Amniotic epithelial cell (primary cell): ENCODE measurements at regions not wholly inside any gene's neighbourhood (a gene's known extent, or its start where the extent isn't known, plus 50 kb on each side); places are given as distances from the start of the nearest gene placed in this dataset.

ENCODE experiments used
- DNase-seq: peaks from one replicate; pipeline ENCODE4 v3.0.0-alpha.2; 2010; ENCODE audit warnings: low read depth

DNA sequence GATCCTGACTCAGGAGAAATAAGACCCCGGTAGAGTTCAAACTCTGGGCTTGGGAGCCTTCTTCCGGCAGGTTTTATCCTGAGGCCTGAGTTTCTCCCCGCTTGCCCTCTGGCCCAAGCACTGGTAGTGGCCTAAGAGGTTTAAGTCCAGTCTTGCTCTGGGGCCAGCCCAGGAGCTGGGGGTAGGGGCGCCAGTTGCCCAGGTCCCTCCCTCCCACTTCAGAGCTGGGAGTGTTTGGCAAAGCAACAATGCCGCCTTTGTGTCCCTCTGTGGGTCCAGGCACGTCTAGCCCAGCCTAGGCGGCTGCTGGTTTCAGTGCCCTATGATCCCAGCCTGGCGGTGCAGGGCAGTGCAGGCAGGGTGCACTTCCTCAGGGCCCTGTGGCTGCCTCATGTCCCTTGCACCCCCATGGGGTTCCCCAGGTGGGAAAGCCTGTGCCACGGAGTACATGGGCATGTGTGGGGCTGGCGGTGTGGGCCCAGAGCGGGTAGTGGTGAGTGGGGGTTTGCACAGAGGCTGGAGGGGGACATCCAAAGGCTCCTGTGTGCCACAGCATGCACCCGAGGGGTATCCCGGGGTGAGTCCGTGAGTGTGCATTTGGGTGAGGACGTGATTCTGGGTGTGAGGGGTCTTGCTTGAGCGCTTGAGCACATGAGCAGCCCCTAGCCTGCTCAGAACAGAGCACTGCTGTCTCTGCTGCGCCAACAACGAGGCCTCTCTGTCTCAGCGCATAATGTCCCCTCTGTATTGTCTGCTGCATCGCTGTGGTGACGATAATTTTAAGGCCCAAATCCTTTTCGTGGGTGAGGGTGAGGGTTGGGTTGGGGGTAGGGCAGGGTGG, 61.7 kb upstream of the PSD2 start:
- no peak for DNase-seq

DNA sequence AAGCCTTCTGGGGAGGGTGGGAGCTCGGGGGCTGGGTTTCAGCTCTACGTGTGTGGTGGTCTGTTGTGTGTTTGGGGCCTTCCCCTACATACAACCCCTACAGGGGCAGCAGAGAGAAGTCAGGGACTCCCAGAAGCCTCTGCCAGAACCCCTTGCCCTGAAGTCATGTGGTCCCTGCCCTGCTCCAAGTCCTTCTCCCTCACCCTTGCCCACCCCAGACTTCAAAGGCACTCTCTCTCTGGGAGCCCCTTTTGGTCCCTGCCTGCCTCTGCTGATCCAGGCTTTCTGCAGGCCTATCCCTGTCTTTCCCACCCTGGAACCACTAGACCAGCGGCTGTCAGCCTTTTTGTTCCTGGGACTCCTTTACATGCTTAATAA, 61.1 kb upstream of the PSD2 start:
- no peak for DNase-seq

DNA sequence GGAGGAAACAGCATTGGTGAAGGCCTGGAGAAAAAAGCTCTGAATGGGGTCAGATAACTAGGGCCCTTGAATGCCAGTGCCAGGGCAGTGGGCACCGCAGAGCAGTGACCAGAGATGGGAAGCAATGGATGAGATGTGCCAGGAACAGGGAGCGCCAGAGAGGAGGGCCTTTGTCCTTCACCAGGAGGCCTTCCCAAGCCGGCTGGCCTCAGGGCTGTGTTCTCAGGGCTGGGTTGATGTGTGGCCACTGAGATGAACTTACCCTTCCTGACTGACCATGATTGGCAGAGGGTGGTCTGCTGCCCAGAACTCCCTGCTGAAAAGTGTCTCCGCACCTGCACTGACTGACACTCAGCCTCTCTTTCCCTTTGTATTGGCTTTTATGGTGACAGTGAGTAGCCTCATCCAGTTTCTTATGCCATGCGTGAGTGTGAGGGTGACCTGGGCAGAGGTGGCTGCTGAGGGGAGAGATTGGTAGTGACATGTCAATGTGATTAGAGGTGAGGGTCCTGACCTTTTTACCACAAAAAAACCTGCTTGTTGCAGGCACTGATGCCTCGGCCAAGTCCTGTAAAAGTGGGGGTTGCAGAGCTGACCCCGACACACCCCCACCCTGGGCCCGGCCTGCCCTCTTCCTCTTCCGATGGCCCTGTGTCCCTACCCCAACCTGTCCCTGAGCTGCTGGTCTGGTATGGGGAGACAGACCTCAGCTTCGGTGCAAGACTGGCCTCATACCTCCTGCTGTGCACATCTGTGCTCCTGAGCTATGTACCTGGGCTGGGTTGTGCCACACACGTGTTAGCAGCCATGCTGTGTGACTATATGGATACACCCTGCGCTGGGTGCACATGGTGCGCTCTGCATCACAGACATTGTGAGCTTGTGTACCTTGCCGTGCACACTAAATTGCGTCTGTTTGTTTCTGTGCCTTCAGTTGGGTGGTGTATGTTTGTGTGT, 57.1 kb upstream of the PSD2 start:
- DNase-seq, result no peak

DNA sequence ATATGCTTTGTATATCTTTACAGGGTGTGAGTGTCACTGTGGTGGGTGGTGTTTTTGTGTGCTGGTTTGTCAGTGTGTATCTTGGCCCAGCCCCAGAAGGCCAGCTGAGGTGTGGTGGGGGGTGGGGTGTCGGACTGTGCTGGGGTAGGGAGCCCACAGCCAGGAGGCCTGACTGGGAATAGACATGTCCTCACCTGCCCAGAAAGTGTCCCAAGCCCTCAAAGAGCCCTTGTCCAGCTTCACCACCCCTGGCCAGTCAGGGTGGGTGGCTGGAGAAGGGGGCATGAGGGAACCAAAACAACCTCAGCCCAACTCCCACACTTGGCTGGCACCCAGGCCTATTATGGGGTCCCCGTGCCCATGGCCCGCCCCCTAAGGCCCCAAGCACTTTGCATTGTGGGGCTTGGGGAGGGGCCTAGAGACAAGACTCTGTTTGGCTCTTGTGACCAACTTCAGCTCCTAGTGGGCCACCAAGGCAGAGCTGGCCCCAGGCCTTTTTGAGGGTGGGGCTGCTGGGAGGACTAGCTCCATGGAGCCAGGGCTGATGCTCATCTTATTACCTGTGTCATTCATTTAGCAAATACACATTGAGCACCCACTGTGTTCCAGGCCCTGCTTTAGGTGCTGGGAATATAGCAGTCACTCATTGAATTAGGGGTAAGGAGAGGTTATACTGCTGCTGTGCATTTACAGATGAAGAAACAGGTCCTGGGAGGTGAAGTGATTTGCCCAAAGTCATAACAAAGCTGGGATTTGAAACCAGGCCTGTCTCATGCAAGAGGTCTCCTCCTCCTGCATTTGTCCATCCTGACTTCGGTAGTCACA, 56.2 kb upstream of the PSD2 start:
- no peak for DNase-seq

DNA sequence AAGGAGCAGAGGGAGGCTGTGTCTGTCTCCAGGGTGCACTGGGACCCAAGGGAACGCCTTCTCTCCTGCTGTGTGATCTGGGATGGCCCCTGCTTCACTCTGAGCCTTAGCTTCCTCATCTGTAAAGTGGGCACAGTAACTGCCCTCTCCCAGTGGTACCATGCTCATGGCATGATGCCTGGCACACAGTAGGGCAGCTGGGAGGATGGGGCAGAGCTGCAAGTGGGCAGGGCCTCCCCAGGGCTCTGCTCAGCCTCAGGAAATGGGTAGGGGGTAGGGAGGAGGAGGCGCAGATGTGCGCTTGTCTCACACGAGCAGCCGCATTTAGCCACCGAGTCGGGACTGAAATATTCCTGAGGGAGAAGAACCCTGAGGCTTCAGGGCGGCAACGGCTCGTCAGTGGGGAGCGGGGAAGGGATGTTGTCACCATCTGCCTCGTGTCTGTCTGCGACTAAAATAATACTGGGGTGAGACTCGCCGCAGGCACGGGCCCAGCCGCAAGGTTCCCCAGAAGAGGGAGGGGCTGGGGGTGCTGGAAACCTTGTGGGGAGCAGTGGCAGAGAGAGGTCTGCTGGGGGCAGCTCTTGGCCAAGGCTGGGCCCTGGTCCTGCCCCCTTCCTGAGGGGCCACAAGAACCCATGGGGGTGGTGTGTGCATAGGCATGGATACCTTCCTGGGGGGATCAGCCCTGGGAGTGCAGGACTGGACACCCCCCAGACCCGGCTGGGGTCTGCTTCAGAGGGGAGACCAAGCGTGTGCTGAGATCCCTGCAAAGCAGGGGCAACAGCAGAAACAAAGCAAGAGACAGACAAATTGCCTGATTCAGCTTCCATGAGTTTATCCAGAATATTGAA, 55.2 kb upstream of the PSD2 start:
- no peak for DNase-seq

DNA sequence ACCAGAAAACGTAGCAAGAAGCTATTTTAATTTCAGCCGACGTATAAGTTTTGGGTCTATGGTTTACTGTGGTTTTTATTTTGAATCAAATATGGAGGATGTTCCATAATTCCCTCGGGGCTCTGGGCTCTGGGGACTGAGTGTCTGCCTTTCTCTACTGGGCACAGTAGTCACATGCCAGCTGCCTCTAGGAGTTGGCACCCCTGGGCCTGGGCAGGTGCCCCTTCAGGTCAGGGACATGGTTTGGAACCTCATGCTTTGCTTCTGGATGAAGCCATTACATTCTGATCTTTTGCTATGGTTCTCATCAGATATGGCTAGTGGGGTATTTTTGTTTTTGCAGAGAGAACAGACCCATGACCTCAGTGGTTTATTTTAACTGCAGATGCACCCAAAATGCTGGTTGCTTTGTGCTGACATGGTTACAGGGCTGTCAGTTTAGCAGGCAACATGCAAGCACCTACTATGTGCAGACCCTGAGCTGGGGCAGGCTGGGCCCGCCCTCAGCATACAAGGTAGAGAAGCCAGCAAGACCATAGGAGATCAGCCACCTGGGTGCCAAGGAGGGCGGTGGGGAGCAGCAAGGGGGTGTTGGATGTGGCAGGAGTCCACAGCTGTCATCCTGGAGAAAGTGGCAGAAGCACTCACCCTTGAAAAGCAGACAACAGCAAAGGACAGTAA, 54.5 kb upstream of the PSD2 start:
- no peak for DNase-seq

DNA sequence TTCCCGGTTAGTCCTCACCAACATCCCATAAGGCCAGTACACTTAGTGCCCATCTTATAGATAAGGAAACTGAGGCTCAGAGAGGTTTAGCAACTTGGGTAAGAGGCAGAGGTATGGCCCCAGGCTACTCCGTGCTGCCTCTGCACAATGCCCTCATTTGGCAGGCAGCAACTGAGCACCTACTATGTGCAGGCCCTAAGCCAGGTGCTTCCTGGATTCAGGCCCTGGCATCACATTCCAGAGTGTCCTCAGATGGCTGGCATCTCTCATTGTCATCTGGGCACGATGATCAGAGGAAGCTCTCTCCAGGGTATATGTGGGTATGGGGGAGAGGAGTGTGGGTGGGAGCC, 53.8 kb upstream of the PSD2 start:
- no peak for DNase-seq

DNA sequence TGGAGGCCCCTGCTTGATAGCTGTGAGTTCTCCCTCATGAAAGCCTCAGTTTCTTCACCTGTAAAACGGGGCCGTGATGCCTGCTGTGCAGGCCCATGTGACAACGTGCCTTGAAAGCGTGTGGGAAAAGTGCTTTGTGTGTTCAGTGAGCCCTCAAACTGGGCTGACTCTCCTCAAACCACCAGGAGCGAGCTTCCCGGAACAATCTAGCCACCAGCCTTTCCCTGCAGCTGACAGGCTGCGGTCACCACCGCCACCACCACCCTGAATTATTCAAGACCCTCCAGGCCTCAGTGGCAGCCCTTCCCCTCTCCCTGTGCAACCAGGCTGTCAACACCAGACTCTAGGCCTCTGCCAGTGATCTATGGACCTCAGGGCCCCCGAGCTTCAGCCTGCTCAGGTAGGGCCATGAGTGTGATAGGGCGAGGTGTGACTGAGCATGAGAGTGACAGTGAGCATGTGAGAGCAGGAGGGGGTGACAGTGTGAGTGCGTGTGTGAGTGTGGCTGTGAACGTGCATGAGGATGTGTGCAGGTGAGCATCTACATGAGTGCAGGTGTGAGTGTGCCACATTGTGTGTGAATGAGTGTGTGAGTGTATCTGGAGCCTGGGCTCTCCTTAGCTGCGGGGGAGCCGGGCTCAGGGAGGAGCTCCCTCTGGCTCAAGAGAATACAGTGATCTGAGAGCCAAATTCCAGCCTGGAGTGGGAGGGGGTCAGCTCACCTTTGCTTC, 53.3 kb upstream of the PSD2 start:
- no peak for DNase-seq

DNA sequence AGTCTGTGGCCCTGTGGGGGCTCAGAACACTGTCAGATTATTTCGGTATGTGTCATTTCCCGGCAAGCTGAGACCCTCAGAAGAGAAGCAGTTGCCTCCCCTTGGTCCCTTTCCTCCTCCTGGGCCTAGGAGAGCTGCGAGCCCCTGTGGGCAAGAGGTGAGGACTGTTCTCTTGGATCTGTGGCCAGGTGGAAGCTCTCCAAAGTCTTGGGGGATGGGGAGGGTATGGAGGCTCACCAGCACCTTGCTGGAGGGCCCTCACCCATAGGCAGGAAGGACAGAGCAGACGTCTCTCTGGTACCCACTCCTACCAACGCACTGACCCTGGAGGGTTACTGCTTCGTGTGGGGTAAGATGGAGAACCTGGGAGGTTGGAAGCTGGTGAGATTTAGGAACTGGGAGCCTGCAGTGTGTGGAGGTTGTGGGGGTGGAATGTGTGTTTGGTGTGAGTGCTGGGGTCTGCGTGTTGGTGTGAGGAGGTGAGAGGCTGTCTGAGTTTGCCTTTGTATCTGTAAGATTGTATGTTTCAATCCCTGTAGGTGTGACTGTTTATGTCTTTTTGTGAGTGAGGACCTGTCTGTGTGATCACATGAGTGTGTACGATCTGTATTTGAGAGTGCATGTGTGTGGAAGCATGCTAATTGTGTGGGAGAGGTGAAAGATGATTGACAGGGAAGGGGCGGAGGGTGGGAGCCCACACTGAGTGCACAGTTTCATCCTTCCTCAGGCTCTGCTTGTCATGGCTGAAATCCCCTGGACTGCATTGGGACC, 52.4 kb upstream of the PSD2 start:
- DNase-seq, result no peak

DNA sequence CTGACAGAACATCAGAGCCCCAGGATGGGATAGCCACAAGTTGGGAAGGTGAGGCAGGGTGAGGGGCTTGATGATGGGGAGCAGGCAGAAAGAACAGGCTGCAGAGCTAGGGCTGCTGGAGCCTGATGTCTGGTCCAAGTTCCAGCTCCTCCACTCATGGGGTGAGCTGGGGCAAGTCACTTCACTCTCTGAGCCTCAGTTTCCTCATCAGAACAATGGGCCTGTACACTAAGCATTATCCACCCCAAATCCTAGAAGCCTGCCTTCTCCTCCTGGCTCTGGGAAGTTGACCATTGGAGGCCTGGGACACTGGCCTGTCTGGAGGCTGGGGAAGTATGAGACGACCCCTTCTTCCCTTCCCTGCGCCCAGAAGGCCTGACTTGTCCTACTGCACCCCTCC, 51.8 kb upstream of the PSD2 start:
- DNase-seq, result no peak

DNA sequence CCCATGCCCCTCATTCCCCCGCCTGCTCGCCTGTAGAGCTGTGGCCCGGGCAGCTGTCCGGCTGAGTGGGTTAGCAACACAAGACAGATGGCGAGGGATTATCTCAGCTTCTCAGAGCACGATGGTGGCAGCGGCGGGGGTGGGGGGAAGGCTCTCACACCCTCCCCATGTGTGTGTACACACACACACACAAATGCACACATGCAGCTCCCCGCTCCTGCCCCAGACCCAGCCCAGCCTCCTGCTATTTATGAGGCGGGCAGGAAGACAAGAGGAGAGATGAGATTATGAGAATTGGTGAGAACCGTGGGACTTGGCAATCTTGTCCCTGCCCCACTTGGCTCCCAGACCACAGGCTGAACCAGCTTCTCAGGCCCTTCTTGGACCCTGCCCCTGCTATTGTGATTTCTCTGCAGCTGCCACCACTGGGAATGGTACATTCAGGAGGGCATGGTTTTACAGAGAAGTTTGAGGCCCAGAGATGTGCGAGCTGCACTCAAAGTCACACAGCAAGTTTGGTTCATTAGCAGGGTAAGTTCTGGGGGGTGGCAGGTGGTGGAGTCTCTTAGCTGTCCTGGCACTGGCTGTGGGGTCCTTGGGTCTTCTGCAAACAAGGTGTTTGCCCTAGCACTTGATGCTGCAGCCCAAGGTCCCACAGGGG, 51.0 kb upstream of the PSD2 start:
- DNase-seq, result no peak

DNA sequence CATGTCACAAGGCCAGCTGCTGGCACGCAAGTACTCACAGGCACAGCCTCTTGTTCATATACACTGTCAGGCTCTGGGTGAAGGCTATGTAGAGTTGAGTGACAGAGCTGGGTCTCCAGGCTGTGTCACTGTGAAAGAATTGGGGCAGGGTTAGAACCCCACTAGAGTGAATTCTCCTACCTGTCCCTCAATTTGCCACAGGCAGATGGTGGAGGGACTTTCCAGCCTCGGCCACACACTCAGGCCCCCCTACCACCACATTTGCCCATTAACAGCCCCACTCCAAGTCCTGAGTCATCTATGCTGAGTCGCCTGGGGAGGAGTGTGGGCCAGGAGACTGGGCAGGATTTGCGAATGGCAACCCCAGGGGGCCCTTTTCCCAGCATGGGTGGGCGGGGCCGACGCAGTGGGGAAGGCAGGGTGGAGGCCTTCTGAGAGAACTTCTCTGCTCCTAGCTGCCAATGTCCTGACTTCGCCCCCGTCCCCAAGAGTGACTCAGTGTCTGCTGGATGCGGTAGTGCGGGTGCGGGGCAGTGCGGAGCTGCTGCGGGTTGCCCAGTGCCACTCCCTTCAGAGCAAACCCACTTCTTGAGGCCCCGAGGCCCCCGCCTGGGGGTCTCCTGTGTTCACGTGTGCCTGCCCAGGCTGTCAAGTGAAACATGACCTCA, 50.3 kb upstream of the PSD2 start:
- DNase-seq, result peak; percentile 41

DNA sequence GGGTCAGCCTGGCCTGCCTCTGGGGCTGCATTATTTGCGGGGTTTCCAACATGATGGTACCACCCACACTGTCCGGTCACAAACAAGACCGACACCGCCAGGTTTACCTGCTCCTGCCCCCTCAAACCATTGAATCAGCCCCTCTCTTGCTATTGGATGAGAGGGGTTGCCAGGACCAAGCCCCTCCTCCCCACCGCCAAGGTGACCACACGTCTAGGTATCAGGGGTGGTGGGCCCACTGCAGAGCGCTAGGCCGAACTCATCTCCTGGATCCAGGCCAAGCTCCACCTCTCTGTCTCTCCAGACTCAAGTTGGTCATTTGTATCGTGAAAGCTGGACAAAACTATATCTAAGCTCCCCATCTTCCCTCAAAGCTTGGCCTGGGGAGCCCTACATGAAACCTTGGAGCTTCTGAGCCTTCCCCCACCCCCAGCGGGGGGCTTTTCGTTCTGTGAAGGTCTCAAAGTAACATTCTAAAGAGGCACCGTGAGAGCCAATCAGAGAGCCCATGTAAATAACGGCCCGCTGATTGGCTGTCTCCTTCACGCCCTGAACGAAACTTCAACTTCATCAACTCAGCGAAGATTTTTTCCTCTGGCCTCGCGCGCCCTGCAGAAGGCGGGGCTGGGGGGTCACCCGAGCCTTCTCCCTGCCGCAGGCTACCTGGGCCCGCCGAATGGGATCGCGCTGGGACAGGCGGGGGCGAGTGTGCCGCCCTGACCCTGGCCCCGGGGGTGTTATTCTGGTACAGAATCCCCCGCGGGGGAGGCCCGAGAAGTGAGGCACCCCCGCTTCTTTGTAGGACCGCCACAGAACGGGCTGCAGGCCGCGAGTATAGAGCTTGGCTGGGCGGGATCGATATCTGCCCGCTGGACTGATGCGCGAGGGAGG, 49.6 kb upstream of the PSD2 start:
- peak; percentile 68 for DNase-seq
